Left ventricle myocardium inferior (tissue), 1 donor: ENCODE measurements at regions not wholly inside any gene's neighbourhood (a gene's known extent, or its start where the extent isn't known, plus 50 kb on each side); places are given as distances from the start of the nearest gene placed in this dataset.

Experiments used
- DNase-seq: peaks from one replicate; pipeline ENCODE4 v3.0.0-alpha.2; 2020
- H3K27ac ChIP-seq: fragments of 200-600 bp; replicated peaks from 2 replicates; pipeline ENCODE4 v1.8.0; 2021
- H3K27me3 ChIP-seq: fragments of 200-600 bp; 2 replicates; pipeline ENCODE4 v1.8.0; 2021; ENCODE audit warnings: low read depth
- H3K36me3 ChIP-seq: fragments of 200-600 bp; 2 replicates; pipeline ENCODE4 v1.8.0; 2021
- H3K4me1 ChIP-seq: fragments of 200-600 bp; 2 replicates; pipeline ENCODE4 v1.8.0; 2021
- H3K4me3 ChIP-seq: fragments of 200-600 bp; 2 replicates; pipeline ENCODE4 v1.8.0; 2021; ENCODE audit warnings: mild to moderate bottlenecking, moderate library complexity
- H3K9me3 ChIP-seq: fragments of 200-600 bp; replicated peaks from 2 replicates; pipeline ENCODE4 v1.8.0; 2021
- CTCF ChIP-seq: fragments of 200-600 bp; IDR thresholded peaks from 2 replicates; pipeline ENCODE4 v1.8.0; 2021; ENCODE audit warnings: antibody characterized with exemption, mild to moderate bottlenecking, borderline replicate concordance
- intact Hi-C: fragments of 100-400 bp; cut with micrococcal nuclease; formaldehyde crosslinking; loops from one replicate; pipeline ENCODE4 v1.11.0; 2022
- donor health status: DM: no; HTN: yes; CAD: no; lungs with severe emphysema.

GRCh38 chr14:48005986-48006385 is 330.6 kb upstream of the MDGA2 start:
- H3K4me1 ChIP-seq: no peaks in the 10 kb centered on the region
- no peak overlapping the region for H3K27ac ChIP-seq
- no peak overlapping the region for H3K4me3 ChIP-seq
- DNase-seq: no peak
- TF ChIP-seq CTCF: no peak
- intact Hi-C loops: no loop called here
- H3K9me3 ChIP-seq: no peaks in the 10 kb centered on the region
- H3K36me3 ChIP-seq: no peaks in the 10 kb centered on the region
- H3K27me3 ChIP-seq: no peaks in the 10 kb centered on the region

GRCh38 chr14:47993883-47994282 is 318.5 kb upstream of the MDGA2 start:
- no peak for TF ChIP-seq CTCF
- intact Hi-C loops: no loop called here
- H3K27ac ChIP-seq: no peak overlapping the region
- no peaks in the 10 kb centered on the region for H3K4me1 ChIP-seq
- H3K27me3 ChIP-seq: no peaks in the 10 kb centered on the region
- no peaks in the 10 kb centered on the region for H3K36me3 ChIP-seq
- no peaks in the 10 kb centered on the region for H3K9me3 ChIP-seq
- no peak overlapping the region for H3K4me3 ChIP-seq
- no peak for DNase-seq

DNA sequence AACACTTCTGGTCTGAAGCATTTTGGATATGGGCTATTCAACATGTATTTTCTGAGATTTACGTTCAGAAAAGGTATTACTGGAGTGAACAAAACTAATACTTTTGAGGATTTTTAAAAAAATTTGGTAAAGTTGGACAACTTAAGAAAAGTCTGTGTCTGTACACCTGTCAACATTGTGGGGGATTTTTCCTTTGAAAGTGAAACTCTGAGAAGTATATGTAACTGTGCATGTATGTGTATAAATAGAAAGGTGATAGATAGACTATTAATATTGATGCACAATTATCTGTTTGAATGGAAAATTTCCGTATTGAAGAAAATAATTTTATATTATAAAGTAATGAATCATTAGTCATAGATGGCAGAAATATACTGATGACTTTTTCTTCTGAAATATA is 312.8 kb upstream of the MDGA2 start:
- no peak for DNase-seq
- no peaks in the 10 kb centered on the region for H3K36me3 ChIP-seq
- intact Hi-C loops: no loop called here
- no peaks in the 10 kb centered on the region for H3K27me3 ChIP-seq
- H3K4me1 ChIP-seq: no peaks in the 10 kb centered on the region
- no peak overlapping the region for H3K4me3 ChIP-seq
- H3K9me3 ChIP-seq: no peaks in the 10 kb centered on the region
- no peak overlapping the region for H3K27ac ChIP-seq
- no peak for TF ChIP-seq CTCF

DNA sequence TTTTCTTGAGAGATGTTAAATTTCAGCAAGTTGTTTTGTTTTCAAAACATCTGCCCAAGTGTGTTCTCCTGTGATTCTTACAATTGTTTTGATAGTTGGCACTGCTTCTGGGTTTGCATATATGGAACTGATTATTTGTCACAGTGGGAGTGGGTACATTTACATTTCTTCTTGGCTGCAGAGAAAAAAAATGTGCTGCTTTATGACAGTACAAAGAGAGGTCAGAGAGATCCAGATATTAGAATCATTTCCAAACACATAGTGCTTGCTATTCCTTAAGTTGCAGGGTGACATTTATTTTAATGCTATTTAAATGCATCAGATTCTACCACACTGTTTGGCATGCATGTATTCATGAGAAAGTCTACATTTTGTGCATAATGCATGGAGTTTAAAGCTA is 303.5 kb upstream of the MDGA2 start:
- H3K4me1 ChIP-seq: no peaks in the 10 kb centered on the region
- no peak for DNase-seq
- no peak overlapping the region for H3K4me3 ChIP-seq
- intact Hi-C loops: no loop called here
- no peak overlapping the region for H3K27ac ChIP-seq
- TF ChIP-seq CTCF: no peak
- H3K27me3 ChIP-seq: no peaks in the 10 kb centered on the region
- no peaks in the 10 kb centered on the region for H3K9me3 ChIP-seq
- no peaks in the 10 kb centered on the region for H3K36me3 ChIP-seq

GRCh38 chr14:47976139-47976538 is 300.7 kb upstream of the MDGA2 start:
- no peak overlapping the region for H3K27ac ChIP-seq
- intact Hi-C loops: no loop called here
- no peak for TF ChIP-seq CTCF
- H3K4me1 ChIP-seq: no peaks in the 10 kb centered on the region
- DNase-seq: no peak
- no peak overlapping the region for H3K4me3 ChIP-seq
- no peaks in the 10 kb centered on the region for H3K27me3 ChIP-seq
- peaks cover 14% of the 10 kb centered on the region for H3K9me3 ChIP-seq
- H3K36me3 ChIP-seq: no peaks in the 10 kb centered on the region
